DMS153 (cell line): ENCODE measurements at regions not wholly inside any gene's neighbourhood (a gene's known extent, or its start where the extent isn't known, plus 50 kb on each side); places are given as distances from the start of the nearest gene placed in this dataset.
A peak's percentile ranks its signal among the peaks of the same experiment; 100 is the strongest.

Experiments used
- DNase-seq: peaks from one replicate; lab custom pipeline; 2025; lab: John Stamatoyannopoulos, UW

DNA sequence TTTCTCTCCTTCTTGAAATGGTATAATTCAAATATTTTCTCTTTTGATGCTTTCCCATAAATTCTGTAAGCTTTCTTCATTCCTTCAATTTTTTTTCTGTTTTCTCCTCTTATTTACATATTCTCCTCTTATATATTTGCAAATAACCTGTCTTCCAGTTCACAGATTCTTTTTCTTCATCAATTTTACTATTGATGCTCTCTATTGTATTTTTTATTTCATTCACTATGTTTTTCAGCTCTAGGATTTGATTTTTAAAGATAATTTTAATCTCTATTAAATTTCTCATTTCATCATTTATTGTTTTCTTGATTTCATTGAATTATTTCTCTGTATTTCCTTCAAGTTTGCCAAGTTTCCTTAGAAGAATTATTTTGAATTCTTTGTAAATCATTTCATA lies 54.0 kb upstream of the PRPS1L1 start:
- DNase-seq, result no peak

DNA sequence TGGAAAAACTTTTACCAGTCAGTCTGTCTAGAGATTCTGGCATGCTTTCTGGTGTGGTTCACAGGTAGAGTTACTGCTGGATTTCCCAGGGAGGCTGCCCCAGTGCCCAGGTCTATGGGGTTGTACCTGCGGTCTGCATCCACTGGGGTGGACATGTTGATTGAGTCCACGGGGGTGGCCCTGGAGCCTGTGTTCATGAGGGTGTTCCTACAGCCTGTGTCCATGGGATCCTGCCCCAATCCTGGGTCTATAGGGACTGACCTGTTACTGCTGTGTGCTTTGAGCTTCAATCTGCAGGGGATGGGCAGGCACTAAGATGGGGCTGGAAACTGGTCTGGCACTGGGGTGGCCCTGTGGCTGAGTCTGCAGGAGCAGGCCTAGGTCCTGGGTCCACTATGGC lies 54.5 kb upstream of the PRPS1L1 start:
- DNase-seq, result no peak

DNA sequence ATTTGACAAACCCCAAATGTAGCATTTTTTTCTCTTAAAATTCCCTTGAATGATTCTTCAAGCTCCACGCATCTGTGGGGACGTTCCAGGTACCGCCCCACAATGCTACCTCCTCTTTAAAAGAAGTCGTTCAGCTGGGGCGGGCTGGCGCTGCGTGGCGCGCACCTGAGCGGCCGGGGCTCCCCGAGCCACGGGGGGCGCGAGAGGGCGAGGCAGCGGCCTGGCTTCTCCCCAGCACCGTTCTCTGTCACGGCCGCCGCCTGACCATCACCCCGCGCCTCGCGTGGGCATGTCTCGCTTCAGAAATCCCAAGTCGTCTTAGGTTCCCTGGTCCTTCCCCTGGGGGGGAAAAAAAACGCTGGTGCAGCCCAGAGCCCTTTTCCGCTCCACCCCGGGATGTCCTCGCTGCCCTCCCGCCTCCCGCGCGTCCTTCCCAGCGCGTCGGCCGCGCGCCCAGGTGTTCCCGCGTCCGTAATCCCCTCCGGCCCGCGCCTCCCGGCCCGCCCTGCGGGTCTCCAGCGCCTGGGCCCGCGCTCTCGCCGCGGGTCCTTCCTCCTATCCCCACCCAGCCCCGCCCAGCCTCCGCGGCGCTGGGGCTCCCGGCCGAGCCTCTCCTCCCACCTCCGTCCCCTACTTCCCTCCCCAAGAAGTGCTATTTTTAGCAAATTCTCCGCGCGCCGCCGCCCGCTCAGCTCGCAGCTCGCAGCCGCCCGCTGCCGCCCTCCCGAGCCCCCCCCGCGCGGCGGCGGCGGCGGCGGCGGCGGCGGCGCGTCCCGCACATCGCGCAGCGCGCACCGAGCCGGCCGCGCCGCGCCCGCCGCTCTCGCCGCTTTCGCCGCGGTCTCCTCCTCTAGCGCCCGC lies 58.7 kb upstream of the PRPS1L1 start:
- peak; percentile 70 for DNase-seq

DNA sequence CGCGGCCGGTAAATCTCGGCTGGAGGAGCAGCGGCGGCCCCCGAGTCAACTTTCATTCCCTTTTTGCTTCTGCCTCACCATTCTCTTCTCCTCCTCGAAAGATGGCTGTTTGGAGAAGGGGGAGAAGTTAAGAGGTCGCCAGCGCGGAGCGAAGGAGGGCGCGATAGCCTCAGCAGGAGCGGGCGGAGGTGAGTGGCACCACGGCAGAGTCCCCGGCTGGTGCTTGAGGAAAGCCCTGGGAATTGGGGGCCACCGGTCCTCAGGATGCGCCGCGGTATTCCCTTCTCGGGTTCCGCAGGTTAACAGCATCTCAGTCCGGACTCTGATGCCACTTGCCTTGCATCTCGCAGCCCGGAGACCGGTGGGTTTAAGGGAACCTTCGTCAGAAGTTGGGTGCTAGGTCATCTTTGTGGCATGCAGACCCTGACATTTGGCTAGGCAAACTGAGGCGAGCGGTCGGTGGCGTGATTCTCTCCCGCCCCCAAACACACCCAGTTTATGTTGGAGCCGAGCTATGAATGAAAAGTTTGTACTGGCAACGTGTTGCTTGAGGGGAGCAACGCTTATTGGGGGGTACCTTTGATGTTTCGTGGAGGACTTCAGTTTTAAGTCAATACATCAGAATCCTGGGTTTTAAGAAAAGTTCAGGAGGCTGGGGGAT lies 59.5 kb upstream of the PRPS1L1 start:
- DNase-seq, result no peak

DNA sequence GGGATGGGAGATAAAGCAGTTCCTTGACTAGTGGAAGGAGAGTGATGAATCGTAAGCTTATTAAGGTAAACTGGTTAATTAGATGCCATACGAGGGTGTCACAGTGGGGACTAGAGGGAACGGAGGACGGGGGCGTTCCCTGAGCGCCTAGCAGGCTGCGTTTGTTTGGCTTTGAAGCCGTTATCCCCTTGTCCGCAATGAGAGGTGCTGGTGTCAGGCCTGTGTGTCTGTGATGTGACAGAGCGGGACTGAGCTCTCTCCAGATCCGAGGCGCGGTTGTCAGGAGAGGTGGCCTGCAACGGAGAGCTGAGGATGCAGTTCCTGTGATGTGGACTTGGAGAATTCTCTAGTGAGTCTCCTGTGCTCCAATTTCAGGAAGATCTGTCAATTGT lies 60.0 kb upstream of the PRPS1L1 start:
- DNase-seq, result peak; percentile 44

DNA sequence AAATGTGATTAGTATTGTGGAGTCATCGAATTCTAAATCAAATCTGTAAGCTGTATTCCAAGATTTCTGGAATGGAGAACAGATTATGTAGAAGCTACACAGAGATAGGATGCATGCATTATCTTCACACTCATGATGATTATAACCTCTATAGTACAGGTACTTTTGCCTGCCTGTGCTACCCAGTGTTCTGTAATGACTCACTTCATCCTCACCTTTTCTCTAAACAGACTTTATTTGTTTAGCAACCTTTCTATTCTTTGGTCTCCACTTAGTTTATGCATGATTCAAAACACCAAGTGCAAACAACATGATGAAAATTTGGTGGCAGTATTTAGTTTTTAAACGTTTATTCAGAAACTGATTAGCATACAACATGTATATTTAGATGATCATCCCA lies 68.4 kb upstream of the PRPS1L1 start:
- DNase-seq, result no peak

DNA sequence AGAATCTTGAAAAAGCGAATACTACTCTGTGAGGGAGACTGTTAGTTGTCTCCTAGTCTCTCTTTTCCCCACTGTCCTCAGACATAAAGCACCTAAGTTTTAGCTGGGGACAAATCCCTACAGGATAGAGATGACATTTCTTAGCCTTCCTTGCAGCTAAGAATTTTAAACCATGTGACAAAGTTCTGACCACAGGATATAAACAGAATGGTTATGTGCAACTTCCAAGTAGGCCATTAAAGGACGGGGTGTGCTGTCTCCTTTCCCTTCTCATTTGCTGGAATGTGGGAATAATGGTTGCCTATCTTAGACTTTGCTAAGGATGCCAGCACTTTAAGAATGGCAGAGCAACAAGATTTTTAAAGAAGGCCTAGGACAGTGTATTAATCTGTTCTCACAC lies 74.9 kb upstream of the PRPS1L1 start:
- no peak for DNase-seq

DNA sequence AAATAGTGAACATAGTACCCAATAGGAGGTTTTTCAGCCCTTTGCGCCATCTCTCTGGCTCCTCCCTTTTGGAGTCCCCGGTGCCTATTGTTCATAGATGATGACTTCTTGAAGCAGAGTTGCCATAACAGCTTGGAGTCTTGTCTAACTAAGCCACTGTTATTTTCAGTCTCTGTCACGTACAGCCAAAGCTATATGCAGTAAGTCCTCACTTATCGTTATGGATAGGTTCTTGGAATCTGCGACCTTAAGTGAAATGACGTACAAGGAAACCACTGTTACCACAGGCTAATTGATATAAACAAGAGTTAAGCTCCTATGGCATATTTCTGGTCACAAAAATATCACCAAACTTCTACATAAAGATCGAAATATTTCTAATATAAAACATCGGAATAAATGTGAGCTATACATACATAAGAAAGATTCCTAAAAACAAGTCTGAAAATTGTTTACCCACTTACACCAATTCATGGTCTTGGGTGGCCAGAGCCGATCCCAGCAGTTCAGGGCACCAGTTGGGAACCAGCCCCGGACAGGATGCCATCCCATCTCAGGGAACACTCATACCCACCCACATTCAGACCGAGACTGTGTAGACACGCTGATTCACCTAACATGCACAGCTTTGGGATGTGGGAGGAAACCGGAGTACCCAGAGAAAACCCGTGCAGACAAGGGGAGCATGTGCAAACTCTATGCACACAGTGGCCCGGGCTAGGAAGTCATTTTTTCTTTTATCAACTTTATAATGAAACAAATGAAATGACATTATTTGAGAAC lies 76.0 kb upstream of the PRPS1L1 start:
- no peak for DNase-seq

DNA sequence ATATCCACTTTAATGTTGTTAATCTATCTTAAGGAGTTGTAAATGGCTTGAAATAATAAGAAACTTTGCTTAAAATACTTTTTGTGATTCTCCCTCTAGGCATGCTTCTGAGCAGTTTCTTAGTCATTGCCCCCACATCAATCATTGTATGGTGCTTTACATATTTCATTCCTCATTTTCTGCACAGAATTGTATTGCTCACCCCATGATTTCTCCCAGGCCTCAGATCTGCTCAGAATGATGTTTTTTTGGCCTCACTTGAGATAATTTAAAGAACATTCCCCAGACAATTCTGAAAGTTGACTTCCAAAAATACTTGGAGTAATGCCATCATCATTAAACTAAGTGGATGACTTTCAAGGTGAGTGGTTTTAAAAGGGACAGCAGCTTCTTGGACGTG lies 82.1 kb upstream of the PRPS1L1 start:
- no peak for DNase-seq

DNA sequence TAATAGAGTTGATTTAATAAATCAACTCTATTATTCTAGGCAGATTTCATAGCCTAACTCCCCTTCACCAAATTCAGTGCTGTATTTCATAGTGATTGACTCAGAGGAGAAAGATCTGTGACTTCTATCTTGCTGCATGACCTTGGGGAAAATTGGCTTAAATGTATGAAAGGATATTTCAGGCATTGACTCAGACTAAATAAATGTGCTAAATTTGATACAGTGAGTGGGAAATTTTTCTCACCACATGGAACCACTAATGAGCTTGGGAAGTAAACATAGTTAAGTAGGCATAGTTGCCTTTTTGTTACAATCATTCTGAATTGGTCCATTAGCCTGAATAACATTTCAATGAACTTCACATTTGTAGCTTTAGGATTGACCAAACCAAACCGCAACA lies 89.0 kb upstream of the PRPS1L1 start:
- DNase-seq, result no peak

DNA sequence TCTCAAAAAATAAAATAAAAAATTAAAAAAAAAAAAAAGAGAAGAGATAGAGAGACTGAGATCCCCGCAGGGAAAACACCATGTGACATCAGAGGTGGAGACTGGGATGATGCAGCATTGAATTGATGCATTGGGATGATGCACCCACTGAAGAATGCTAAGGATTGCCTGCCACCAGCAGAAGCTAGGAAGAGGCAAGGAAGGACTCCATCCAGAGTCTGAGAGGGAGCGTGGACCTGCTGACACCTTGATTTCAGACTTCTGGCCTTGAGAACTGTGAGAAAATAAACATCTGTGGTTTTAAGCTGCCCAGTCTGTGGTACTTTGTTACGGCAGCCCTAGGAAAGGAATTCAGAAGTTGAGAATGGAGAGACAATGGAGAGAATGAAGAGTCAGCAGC lies 89.8 kb upstream of the PRPS1L1 start:
- DNase-seq, result no peak

DNA sequence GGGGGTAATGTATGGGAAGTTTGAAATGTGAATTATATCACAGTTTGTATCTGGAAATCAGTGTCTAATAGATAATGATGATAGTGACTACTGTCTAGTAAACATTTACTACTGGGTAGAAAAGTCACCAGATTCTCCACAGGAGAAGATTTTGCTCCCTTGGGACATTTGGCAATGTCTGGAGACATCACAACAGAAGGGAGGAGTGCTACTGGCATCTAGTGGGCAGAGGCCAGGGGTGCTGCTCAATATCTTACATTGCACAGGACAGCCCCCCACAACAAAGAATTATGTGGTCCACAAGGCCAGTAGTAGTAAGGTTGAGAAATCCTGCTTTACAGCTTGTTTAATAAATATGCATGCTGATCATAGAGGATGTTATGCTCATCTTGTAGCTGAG lies 92.3 kb upstream of the PRPS1L1 start:
- no peak for DNase-seq

DNA sequence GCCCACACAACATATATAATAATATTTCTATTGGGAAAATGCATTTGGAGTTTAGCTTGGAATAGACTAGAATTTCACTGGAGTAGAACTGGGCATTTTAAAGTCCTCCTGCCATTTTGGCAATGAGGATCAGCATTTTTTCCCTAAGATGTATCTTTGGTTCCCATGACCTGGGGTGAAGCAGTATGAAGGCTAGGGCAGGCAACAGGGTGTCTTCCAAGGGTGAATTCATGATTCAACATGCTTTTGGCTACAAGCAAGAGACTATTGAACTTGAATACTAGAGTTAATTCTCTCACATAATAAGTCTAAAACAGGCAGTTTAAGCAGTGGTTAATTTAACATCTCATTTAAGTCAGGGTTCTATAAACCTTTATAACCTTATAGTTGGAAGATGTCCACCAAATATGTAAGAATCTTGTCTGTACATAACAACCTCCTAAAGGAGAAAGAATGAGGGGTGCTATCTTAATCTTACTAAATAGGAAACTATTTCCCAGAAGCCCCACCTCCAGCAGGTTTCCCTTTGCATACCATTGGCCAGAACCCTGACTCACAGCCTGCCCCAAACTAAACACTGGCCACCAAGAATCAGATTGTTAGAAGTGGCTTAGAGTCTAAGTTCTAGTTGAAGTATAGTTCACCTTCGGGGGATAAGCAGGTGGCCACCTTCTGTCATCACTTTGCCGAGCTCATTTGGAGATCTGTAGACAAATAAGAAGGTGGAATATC lies 96.0 kb upstream of the PRPS1L1 start:
- DNase-seq, result no peak

DNA sequence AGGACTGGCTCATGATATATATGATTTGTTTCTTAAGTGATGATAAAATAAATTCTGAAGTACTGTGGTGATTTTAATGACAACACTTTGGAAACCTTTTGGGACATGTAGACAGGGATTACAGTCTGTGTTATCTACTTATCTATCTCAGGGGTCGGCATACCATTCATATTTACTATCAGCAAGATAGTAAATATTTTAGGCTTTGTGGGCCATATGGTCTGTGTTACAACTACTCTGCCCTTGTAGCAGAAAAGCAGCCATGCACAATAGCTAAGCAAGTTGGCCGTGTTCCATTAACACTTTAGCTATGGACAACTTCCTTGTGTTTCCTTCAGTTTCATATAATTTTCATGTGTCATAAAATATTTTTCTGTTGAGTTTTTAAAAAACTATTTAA lies 97.8 kb upstream of the PRPS1L1 start:
- DNase-seq, result peak; percentile 25

DNA sequence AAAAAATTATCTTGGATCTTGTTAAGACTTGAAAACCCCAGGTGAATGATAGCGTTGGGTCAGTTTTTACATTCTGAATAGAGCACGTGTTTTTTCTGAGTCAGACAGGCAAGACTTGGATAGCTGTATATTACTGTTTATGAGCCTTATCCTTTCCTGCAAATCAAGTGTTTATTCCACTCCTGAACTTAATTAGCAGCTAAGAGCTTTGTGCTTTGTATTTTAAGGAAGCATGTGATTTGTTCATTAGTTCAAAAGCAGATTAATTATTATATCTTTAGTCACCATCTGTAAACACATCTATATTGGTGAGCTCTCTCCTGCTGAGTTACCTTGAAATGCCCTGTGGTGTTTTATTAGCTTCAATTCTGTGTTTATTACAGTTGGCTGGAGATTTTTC lies 98.6 kb upstream of the PRPS1L1 start:
- DNase-seq, result peak; percentile 67

DNA sequence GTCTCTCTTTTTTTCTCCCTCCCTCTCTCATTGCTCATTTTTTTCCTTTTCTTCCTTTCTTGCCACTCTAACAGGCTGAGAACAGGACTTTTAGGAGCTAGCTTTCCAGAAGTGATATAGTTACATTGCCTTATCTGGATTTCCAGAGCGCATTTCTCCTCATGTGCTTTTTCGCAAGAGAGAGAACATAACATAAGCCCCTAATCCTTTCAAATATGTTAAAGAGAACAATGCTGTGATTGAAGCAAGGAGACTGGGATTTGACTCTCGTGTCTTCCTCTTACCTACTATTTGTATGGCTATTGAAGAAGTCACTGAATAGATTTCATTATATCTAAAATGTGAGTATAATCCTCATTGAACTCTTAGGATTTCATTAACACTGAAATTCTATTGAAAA lies 101.2 kb upstream of the PRPS1L1 start:
- no peak for DNase-seq

DNA sequence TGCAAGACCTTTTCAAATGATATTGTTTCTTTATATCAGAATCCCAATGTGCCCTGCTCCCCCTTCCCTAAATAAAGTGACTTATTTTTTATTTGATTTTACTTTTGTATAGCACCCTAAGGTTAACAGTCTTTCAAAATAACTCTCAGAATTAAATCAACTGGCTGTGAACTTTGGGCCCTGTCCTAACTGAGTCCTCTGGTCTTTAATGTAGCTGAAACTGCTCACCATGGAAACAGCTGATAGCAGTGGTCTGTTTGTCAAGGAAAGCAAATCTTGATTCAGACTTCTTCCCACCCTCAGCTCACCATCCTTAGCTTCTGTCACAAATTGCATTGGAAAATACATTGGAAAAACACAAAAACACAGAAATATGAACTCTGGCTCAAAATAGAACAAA lies 105.2 kb upstream of the PRPS1L1 start:
- no peak for DNase-seq

DNA sequence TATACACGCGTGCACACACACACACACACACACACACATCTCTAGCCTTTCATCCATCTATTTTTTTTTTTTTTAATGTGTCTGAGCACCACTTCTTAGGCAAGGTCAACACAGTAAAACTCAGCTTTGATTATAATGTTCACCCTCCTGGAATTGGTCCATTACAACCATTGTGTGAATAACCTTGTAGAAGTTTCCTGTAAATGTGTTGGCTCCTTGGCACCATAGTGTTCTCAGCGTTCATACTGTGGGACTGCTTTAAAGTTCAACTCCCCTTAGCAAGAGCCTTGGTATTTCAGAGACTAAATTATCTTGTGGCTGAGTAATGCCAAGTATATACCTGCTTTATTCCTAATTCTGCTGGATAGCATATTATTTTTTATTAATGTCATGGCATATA lies 106.3 kb upstream of the PRPS1L1 start:
- DNase-seq, result no peak

DNA sequence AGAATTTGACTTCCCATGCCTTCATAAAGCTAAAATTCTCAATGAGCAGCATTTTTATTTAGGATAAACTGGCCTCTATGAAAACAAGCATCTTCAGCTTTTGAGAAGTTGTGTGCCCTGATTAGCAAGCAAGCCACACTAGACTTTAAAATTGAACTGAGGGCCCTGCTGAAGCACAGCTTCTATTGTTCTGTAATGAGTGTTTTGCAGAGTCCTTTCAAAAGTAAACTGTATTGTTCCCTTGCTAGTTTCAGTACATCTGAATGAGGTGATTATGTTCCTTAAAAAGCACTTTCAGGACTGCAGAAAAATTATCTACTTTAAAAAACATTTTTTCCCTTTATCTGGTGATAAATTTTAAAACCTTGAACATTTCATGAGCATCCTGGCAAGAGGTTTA lies 113.3 kb upstream of the PRPS1L1 start:
- no peak for DNase-seq

DNA sequence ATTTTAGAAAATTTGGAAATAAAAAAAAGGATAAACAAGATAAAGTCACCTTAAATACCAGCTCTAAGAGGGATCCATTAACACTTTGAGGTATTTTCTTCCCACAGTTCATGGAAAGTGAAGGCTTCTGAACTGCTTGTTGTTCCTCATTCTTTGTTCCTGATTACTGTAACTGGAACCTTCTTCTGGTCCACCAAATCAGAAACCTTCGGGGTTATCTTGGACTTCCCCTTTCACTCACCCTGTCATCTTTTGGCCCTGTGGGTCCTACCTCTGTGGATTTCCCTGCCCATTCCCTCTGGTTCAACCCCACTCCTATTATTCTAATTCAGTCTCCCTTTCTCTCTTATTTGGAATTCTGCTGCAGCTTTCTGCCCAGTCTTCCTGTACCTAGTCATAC lies 116.5 kb upstream of the PRPS1L1 start:
- DNase-seq, result no peak

DNA sequence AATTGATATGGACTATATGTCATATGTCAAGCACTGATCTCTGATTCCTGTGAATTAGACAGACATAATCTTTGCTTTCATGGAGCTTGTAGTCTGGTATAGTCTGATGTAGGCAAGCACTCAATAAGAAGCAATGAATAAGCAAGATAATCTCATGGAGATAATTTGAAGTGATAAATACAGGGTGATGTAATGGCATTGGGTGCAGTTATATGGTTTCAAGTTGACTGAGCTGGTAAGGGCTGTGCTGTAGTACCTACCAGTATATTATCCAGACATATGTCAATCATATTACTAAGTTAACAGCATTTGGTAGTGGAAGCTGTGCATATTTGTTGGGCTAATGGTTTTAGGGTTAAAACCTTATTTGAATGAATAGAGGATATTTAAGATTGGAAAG lies 117.5 kb upstream of the PRPS1L1 start:
- DNase-seq, result no peak

DNA sequence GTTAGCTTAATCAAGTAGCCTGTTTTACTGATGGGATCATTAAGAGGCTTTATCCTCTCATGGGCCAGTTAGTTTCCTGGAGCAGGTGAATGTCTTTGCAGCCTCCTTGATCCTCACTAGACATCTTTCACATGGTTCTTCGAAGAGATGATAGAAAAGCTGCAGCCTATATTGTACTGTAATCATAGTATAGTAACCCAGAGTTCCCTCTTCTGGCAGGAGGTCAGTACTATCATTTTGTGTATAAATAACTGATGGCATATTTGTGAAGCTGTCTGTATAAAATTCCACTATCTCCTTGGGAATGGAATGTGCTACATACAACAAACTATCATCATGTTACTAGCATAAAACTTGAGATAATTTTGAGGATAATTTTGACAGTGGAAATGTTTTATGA lies 123.8 kb upstream of the PRPS1L1 start:
- no peak for DNase-seq
